NCI-H2107 (cell line): ENCODE measurements at regions not wholly inside any gene's neighbourhood (a gene's known extent, or its start where the extent isn't known, plus 50 kb on each side); places are given as distances from the start of the nearest gene placed in this dataset.

Experiments
- DNase-seq: peaks from one replicate; lab custom pipeline; 2025; lab: John Stamatoyannopoulos, UW

GRCh38 chr10:116792817-116793216, 50.5 kb upstream of the HSPA12A start:
- DNase-seq, result no peak

DNA sequence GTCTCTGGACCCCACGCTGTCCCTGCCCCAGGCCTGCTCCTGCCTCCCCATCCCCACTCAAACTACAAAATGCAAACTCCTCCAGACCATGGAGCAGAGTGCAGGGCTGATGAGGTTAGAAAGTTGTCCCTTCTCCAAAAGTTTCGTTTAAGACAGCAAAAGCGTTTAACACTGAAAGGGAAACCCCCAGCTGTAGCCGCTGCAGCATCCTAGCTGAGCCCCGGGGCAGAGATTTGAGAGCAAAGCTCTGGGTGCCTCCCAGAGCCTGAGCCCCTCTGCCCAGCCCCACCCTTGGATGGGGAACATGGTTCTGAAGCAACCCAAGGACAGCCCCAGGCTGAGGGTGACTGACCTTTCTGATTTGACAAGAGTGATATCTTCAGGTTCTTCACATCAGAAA, 52.8 kb upstream of the ENO4 start:
- no peak for DNase-seq

DNA sequence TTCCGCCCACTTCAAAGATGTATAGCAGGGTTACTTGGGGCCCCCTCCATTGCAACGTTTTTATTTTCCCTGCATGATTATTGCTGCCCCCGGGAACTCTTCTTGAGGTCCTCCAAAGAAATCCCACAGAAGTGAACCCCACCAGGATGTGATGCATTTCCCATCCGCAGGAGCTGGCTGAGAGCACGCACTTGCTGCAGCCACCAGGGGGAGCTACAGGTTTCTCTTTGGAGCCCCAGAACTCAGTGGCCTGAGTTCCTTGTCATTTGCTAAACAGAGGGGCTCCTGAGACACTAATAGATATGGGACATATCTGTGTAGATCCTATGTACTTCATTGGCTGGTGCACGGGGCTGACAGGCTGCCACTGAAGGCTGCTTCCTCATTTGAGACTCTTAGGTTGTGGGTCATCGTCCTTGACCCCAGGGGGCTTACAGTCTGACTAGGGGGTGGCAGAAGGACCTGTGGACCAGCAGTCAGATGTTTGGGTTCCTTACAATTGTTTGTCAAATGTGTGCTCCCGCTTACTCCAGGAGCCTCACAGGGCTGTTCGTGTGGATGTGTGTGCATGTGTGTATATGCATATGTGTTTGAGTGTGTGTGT, 52.3 kb upstream of the ENO4 start:
- DNase-seq, result peak; percentile 35

DNA sequence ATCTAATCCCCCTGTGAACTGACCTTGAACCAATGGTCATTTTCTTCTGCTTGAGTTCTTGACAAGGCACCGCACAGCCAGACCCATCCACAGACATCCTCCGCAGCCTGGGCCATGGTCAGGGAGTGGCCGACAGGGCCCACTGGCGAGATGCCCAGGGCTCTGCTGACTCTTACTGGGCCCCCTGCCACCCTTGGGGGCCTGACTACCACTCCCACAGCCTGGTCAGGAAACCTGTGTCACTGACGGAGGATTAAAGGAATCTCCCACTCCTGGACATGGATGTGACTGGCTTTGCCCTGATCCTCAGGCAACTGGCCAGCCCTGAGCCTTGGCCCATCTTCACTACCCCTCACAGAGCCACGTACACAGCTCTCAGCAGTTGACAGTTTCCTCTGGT, 50.4 kb upstream of the ENO4 start:
- no peak for DNase-seq
